Endothelial cell of umbilical vein (primary cell): ENCODE measurements at regions not wholly inside any gene's neighbourhood (a gene's known extent, or its start where the extent isn't known, plus 50 kb on each side); places are given as distances from the start of the nearest gene placed in this dataset.

ENCODE experiments used
- CTCF ChIP-seq, 2 donors: IDR thresholded peaks; 1 replicate in 1 of 2; 2 replicates in 1 of 2; pipeline ENCODE4 v1.5.1; 2011; ENCODE audit warnings: low read length in 2 of 2, mild to moderate bottlenecking in 2 of 2, moderate library complexity in 2 of 2, control low read depth in 1 of 2, inconsistent platforms in 1 of 2, low read depth in 1 of 2; ENCODE audit not compliant: insufficient read depth in 1 of 2; ENCODE audit errors: extremely low read depth in 1 of 2
- EZH2 ChIP-seq: IDR thresholded peaks from 2 replicates; pipeline ENCODE4 v1.6.1; 2012; ENCODE audit warnings: borderline replicate concordance, low read depth, mild to moderate bottlenecking, moderate library complexity, low read length, inconsistent platforms; ENCODE audit not compliant: severe bottlenecking
- POLR2A ChIP-seq: IDR thresholded peaks from 2 replicates; pipeline ENCODE4 v1.6.1; 2012; ENCODE audit warnings: low read depth, mild to moderate bottlenecking, control low read depth, low read length

- no peak for TF ChIP-seq CTCF (IDR thresholded peaks at IDR 0.05; ENCODE audit: extremely low read depth in 1 of 2, insufficient read depth in 1 of 2, low read depth in 1 of 2, low read length in 2 of 2)
- TF ChIP-seq EZH2, result no peak
- no peak for TF ChIP-seq POLR2A
Measured at GRCh38 chr1:217059401-217059800, 336.2 kb upstream of the ESRRG start.
